ENCODE measurements at regions not wholly inside any gene's neighbourhood (a gene's known extent, or its start where the extent isn't known, plus 50 kb on each side); places are given as distances from the start of the nearest gene placed in this dataset.
A peak's percentile ranks its signal among the peaks of the same experiment; 100 is the strongest.
"Not testable (repeated sequence)": the region's sequence is repeated elsewhere in the genome, so short reads cannot be mapped to it uniquely, and the experiment has no call there.

DNA sequence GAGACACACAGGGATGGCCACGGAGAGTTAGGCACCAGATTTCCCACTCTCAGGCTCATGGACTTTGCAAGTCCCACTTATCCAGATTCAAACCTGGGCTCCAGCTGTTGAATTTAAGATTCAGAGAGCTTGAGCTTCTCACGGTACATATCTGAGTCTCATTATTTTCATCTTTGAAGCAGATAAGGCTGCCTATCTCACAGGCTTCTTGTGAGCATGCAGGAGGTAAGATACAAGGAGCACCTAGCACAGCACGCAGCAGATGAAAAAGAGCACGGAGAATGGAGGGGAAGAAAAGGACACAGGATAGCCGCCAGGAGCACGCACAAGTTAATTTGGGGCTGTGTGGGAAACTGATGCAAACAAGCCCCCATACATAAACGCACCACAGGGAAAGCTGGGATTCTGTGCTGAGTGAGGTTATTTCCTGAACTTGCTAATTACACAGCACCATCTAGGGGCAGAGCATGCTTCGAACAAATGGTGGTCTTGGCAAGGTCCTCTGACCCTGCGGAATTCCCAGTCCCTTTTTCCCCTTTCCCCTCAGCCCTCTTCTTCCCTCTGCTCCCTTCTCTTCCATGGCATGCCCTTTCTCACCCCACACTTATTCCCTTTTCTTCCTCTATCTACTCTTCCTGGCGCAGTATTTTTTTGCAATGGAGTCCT lies 134.7 kb upstream of the VANGL1 start:
- Histone ChIP-seq H3K4me1 (peaks cover 0 to 8% (median 0%) of the 10 kb centered on the region in 4 donors), H3K4me3 (no peak overlapping the region), H3K36me3 (no peaks in the 10 kb centered on the region), H3K9me3 (peaks cover 0 to 14% (median 0%) of the 10 kb centered on the region in 4 donors), H3K27ac (no peak overlapping the region), H3K27me3 (no peaks in the 10 kb centered on the region)
- 54 to 55% methylated on average over 10 of the region's 10 CpGs for WGBS, 2 donors
- TF ChIP-seq POLR2A (IDR thresholded peaks at IDR 0.05), result no peak
- TF ChIP-seq, protein P1, sequence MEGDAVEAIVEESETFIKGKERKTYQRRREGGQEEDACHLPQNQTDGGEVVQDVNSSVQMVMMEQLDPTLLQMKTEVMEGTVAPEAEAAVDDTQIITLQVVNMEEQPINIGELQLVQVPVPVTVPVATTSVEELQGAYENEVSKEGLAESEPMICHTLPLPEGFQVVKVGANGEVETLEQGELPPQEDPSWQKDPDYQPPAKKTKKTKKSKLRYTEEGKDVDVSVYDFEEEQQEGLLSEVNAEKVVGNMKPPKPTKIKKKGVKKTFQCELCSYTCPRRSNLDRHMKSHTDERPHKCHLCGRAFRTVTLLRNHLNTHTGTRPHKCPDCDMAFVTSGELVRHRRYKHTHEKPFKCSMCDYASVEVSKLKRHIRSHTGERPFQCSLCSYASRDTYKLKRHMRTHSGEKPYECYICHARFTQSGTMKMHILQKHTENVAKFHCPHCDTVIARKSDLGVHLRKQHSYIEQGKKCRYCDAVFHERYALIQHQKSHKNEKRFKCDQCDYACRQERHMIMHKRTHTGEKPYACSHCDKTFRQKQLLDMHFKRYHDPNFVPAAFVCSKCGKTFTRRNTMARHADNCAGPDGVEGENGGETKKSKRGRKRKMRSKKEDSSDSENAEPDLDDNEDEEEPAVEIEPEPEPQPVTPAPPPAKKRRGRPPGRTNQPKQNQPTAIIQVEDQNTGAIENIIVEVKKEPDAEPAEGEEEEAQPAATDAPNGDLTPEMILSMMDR (IDR thresholded peaks at IDR 0.05), result peak in 1 of 5 experiments; percentile 10
- no peak for TF ChIP-seq EP300 (IDR thresholded peaks at IDR 0.05)
- peak in 1 of 2 donors; percentile 28 for DNase-seq (ENCODE audit: low spot score in 2 of 2)

DNA sequence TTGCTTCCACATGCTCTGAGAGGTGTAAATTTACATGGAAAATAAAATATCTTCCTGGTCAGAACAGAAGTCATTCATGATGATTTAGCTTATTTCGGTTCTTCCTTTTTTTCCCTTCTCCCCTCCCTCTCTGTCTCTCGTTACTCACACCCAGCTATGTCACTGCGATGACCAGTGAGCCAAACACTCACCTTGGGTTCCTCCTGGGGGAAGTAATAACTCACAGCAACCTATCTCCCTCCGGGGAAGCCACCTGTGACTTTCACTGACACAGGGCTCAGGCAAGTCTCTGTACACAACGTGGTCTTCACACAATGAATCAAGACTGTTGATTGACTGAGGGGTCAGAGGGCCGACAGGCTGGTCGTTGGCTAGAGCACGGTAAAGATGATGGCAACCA lies 135.3 kb upstream of the VANGL1 start:
- DNase-seq (ENCODE audit: low spot score in 2 of 2), result no peak
- TF ChIP-seq POLR2A (IDR thresholded peaks at IDR 0.05) (no peak), EP300 (IDR thresholded peaks at IDR 0.05) (no peak)
- TF ChIP-seq, protein P1 (IDR thresholded peaks at IDR 0.05), result no peak
- Histone ChIP-seq H3K9me3 (peaks cover 0 to 10% (median 0%) of the 10 kb centered on the region in 4 donors), H3K4me3 (no peak overlapping the region), H3K27ac (no peak overlapping the region), H3K4me1 (peaks cover 0 to 8% (median 0%) of the 10 kb centered on the region in 4 donors), H3K36me3 (no peaks in the 10 kb centered on the region), H3K27me3 (no peaks in the 10 kb centered on the region)
- whole genome bisulfite sequencing, 2 donors, result 52 to 59% methylated on average over 8 of the region's 8 CpGs

DNA sequence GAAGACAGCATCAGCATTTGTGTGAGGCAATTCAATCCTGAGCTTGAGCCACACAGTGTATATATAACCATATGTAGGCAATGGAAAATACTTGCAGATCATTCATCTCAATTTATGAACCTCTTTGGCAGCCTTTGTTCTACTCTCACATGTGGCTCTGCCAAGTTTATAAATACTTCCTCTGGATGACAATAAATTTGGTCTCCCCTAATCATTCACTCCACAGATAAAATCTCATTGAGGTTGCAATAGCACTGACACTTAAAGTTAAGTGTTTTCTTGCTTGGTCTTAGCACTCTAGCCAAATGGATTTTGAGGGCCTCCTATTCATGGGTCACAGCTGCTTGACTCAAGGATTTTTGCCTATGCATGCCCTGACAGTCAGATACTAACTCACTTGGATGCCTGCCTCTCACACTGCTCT lies 136.6 kb upstream of the VANGL1 start:
- H3K4me1 ChIP-seq, result peaks cover 0 to 8% (median 0%) of the 10 kb centered on the region in 4 donors
- no peak for DNase-seq (ENCODE audit: low spot score in 2 of 2)
- no peak overlapping the region for H3K4me3 ChIP-seq
- no peaks in the 10 kb centered on the region for H3K27me3 ChIP-seq
- no peaks in the 10 kb centered on the region for H3K36me3 ChIP-seq
- peaks cover 0 to 2% (median 0%) of the 10 kb centered on the region in 4 donors for H3K9me3 ChIP-seq
- TF ChIP-seq, protein P1 (IDR thresholded peaks at IDR 0.05), result no peak
- no peak for TF ChIP-seq EP300 (IDR thresholded peaks at IDR 0.05)
- TF ChIP-seq POLR2A (IDR thresholded peaks at IDR 0.05), result no peak
- H3K27ac ChIP-seq, result no peak overlapping the region

DNA sequence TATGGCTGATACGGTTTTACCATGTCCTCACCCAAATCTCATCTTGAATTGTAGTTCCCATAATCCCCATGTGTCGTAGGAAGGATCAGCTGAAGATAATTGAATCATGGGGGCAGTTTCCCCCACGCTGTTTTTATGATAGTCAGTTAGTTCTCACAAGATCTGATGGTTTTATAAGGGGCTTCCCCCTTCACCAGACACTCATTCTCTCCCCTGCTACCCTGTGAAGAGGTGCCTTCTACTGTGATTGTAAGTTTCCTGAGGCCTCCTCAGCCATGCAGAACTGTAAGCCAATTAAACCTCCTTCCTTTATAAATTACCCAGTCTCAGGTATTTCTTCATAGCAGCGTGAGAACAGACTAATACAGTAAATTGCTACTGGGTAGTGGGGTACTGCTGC lies 139.6 kb upstream of the VANGL1 start:
- DNase-seq (ENCODE audit: low spot score in 2 of 2); H3K27ac ChIP-seq; H3K27me3 ChIP-seq; H3K9me3 ChIP-seq; H3K4me3 ChIP-seq; H3K36me3 ChIP-seq; H3K4me1 ChIP-seq: not testable (repeated sequence)
- 85 to 86% methylated on average over 4 of the region's 4 CpGs for WGBS, 2 donors

DNA sequence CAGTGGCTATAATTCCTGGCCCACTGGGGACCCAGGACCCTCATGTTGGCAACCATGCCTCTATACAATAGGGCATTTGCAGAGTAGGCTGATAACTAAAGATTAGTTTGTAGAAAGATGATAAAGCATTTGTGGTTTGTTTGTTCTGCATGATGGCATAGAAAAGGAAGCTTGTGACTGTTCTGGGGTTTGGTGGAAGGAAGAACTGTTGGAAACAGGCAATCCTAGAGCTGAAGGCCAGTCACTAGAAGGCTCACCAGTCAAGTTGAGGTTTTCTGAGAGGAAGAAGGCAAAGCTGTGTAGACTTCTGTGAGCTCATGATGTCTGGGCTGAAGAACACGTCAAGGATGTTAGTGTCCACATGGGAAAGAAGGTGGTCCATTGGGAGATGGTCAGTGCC lies 140.3 kb upstream of the VANGL1 start:
- Histone ChIP-seq H3K4me1 (no peaks in the 10 kb centered on the region), H3K9me3 (peaks cover 0 to 2% (median 0%) of the 10 kb centered on the region in 4 donors), H3K27ac (no peak overlapping the region), H3K27me3 (no peaks in the 10 kb centered on the region), H3K4me3 (no peak overlapping the region), H3K36me3 (no peaks in the 10 kb centered on the region)
- WGBS, 2 donors, result 74 to 80% methylated on average over 1 of the region's 1 CpG
- TF ChIP-seq EP300 (IDR thresholded peaks at IDR 0.05) (no peak), POLR2A (IDR thresholded peaks at IDR 0.05) (no peak)
- TF ChIP-seq, protein P1 (IDR thresholded peaks at IDR 0.05), result no peak
- no peak for DNase-seq (ENCODE audit: low spot score in 2 of 2)
